ENCODE measurements at regions not wholly inside any gene's neighbourhood (a gene's known extent, or its start where the extent isn't known, plus 50 kb on each side); places are given as distances from the start of the nearest gene placed in this dataset.

DNA sequence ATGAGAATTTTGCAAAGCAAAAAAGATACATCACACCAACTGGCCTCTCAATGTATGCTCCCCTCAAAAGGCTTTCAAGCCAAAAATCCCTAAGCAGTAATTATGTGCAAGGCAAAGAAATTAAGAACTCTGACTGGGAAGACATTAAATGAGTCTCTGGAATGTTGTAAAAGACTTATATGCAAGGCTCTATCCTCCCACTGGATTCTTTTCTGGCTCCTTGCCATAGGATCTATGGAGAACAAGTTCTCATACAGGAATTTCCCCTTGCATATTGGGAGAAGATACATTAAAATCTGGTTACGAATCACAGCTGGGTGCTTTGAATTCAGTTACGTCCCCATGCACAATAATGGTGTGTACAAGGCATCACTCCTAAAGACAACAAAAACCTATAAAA lies 73.4 kb upstream of the ATL2 start:
- no peak for DNase-seq (ENCODE audit: low read depth in 2 of 2, low spot score in 1 of 2)

DNA sequence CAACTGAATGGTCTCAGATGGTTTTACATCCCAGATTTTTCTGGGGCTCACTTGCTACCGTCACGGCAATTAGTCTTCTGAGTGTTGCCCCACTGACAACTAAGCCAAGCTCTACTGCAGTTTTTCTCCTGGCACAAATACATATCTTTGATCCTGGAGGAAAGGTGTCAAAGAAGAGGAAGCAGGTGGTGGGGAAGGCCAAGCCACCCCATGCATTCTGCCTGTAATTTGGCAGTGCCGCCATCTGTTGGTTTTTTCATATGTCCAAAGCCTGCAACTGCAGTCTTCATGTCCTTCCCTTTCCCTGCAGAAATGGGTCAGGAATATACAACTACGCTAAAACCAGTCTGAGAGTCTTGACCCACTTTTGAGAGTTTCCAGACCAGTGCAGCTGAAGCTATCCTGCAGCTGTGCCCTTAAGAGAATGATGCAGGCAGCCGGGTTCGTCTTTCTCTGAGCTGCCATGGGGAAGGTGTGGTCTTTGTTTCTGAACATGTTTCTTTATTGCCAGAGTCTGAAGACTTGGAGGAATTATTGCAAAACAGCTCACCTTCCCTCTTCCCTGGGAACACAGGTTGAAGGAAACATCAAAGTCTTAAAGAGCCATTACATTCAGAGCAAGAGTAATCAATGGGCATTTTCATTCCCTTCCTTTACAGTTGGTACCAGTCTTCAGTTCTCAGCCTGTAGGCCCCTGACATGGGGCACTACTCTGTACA lies 71.8 kb upstream of the ATL2 start:
- DNase-seq (ENCODE audit: low read depth in 2 of 2, low spot score in 1 of 2), result no peak

DNA sequence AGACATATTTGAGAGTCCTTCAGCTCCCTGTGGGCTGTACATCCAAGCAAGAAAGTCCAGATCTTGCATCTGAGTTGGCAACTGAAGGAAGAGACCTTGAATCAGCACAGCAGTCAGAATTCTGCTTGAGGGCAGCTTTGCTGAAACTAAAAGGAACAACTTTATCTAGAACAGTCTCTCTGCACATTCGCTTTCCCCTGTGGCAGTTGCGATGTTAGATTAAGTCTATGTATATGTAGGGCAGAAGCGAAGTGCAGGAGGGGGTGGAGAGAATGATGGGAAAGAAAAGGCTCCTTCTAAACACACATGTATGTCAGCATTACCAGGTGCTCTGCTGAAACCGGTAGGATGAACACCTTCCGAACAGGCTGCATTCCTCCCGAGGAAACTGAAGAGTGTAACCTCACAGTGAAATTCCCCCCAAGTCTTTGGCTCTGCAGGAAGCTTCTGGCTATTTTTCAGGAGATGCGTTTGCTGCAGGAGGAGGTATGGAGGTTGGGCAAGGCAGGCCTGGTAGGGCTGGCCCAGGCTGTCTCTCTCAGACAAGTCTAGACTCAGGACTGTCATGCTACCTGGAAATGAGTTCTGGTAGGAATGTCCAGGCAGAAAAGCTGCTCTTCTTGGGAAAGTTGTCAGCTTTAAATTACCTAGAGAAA lies 70.0 kb upstream of the ATL2 start:
- no peak for DNase-seq (ENCODE audit: low read depth in 2 of 2, low spot score in 1 of 2)

DNA sequence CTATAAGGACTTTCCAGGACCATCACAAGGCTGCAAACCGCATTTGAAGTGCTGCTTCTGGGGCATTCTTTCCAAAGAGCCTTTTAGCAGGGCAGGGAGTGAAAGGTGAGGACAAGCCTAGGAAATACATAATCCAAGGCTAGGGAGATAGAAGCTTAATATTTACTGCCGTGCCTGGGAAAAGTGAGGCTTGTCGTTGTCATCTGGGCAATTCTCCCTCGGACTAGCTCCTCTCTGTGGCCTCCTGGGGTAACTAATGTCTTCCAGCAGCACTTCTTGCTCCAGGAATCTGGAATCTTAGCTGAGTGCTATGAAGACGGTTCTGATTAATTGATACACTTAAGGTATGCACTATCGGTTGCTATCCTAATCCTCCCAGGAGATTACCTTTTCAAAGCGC lies 69.3 kb upstream of the ATL2 start:
- DNase-seq (ENCODE audit: low read depth in 2 of 2, low spot score in 1 of 2), result no peak

DNA sequence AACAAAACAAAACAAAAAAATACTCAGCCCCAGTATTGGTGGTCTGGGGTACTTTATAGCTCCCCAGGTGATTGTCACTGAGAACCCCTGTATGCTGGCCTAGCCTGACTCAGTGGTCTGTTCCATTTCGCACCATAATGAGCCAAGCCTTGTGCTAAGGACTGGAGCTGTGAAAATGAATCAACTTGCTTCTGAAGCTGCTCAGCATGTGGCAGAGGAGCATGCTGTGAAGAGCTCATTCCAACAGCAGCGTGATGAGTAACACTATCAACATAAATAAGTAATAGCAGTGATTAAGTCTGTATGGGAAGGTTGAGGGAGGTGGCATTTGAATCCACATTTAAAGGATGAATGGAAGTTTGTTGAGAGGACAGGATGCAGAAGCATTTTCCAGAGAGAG lies 67.2 kb upstream of the ATL2 start:
- no peak for DNase-seq (ENCODE audit: low read depth in 2 of 2, low spot score in 1 of 2)

DNA sequence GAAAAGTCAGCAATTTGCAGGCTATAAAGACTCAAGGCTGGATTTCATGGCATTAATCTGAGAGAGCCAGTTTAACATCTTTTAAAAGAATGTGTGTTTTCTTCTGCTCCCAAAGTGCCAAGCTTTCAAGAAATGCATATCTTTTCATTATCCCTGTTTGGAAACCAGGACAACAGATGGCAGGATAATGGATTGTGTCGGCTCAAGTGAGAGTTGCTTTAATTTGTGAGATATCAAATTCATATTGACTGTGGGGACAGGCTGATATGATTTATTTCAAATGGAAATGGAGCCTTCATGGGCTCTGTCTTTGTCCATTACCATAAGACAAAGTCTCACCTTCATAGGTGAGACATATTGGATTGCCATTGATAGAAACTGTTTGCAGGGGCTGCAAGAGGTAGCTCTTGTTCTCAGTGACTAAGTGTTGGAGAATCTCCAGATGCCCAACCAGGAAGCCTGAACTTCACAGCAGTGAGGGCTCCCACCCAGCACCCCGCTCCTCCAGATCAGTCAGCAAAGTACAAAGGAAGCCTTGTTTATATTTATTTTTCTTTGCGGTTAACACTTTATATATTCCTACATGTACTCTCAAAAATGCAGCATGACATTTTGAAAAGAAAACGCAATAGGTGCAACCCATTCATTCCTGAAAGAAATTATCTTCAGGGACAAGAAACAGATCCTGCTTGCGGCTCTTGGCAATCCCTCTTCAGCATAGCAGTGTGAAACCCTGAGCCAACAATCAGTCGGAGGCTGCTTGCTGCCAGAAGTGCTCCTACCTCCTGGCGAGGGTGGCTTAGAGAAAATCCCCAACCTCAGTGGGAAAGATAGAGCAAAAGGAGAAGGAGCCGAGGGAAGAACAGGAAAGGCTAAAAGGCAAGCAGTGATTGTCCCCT lies 65.8 kb upstream of the ATL2 start:
- no peak for DNase-seq (ENCODE audit: low read depth in 2 of 2, low spot score in 1 of 2)

DNA sequence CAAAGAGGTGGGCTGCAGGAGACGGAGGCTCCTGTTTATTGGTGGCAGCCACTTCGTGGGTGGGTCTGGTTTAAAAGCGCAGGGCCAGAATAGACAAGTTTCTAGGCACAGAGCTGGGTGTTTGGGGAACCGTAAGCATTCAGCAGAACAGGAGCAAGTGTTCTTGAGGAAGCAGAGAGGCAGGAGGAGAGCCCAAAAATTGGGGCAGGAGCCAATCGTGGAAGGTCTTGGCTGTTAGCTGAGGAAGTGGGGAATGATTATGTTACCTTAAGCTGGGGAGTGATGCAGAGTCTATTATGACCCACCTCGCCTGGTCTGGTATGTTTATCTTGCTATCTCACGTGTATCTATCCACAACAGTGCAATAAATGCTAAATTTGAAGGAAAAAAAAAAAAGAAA lies 64.3 kb upstream of the ATL2 start:
- no peak for DNase-seq (ENCODE audit: low read depth in 2 of 2, low spot score in 1 of 2)

DNA sequence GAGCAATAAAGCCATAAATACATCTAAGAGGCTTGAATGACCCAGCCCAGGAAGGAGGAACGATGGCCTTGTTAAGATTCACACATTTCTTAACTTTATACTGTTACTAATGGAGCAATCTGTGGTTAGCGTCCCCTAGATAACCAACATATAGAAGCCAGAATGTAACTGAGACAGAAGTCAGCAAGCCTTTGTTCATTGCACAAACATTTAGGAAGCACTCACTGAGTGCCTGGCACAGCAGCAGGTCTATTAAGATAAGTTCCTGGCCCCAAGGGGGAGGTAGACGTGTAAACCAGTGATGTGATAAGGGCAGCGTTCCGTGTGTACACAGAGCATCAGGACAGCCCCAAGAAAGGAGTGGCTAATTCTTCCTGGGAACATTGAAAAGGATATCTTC lies 63.6 kb upstream of the ATL2 start:
- no peak for DNase-seq (ENCODE audit: low read depth in 2 of 2, low spot score in 1 of 2)

DNA sequence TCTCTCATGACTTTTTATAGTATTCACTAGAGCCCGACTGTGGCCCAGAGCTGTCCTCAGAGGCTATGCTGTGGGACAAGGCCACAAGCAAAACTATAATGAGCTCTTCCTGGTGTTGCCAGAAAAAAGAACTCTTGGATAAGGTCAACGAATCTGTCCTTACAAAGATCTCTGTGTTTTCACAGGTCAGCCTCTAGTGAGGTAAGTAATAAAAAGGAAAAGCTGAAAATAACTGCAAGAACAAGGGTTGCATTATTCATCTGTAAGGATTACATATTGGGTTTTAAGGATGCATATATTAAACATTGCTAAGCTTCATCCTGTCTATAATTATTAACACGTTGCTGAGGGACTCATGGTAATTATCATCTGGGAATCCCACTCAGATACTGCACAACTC lies 62.8 kb upstream of the ATL2 start:
- no peak for DNase-seq (ENCODE audit: low read depth in 2 of 2, low spot score in 1 of 2)

DNA sequence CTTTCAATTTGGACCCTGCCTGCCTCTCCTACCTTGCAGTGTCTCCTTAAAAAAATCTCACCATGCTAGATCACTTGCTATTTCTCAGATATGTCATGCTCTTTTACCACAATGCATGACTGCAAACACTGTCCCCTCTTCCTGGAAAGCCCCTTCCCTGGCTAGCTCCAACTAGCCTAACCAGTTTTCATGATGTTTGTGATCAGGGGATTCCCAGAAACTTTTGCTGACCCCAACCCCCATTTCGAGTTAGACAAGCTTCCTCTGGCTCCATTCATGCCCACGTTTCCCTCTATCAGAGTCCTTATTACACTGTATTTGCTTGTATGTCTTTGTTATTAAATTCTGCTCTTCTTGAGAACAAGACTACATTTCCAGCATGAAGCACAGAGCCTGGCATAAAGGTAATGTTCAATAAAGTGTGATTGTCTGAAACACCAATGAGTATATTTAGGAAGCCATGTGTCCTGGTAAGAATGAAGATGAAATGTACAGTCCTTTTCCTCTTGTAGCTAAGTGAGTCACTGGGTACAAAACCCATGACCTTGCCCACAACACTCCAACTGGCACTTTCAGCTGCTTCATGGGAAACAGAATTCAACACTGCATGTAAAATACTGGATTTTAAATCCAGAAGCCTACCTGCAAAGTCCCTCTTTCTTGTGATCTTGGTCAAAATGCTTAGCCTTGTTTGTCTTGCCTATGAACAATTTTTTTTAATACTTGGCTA lies 62.0 kb upstream of the ATL2 start:
- no peak for DNase-seq (ENCODE audit: low read depth in 2 of 2, low spot score in 1 of 2)

DNA sequence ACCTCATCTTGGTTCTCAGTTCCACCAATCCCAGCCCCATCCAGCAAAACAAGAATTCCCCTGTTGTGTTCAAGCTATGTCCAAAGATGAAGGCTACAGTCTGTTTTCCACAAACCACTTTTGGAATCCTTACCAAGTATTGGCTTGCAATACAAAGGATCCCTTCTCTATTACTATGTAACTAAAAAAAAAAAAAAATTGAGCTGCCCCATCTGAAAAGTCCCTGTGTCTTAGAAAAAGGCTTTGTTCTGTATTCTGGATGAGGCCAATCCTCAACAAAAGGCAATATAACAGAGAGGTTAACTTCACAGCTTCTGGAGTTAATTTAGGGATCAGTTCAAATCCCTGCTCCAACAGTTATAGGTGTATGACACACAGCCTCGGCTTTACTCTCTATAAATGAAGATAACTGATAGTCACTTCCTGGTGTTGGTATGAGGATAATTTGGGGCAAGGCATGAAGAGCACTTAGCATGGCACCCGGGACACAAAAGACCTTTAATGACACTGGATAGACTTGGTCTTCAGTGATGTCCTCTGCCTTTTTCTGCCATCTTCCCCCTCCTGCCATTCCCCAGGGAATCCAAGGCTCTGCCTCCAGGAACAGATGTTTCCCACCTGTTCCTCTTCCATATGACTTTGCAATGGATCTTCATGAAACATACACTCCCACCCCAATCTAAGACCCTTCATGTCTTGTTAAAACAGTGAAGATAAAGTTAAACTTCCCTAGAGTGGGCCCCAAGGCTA lies 61.2 kb upstream of the ATL2 start:
- DNase-seq (ENCODE audit: low read depth in 2 of 2, low spot score in 1 of 2), result no peak

DNA sequence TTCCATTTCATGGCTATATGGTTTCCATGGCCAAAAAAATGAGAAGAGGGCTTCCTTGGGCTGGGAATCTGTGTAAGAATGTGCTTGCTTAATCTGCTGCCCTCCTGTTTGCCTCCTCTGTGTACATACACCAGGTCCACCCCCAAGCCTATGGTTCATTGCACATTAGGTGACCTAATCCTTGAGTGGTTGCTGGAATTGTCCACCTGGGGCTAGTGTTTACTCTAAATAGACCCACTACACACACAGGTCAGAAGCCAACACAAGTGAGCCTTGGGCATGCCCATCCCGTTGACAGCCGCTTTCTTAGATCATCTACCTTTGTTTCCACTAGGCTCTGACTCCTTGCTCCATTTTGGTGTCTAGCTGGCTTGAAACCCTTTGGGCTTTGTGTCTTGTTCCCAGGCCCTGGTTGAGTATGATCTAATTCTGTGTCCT lies 59.2 kb upstream of the ATL2 start:
- no peak for DNase-seq (ENCODE audit: low read depth in 2 of 2, low spot score in 1 of 2)

DNA sequence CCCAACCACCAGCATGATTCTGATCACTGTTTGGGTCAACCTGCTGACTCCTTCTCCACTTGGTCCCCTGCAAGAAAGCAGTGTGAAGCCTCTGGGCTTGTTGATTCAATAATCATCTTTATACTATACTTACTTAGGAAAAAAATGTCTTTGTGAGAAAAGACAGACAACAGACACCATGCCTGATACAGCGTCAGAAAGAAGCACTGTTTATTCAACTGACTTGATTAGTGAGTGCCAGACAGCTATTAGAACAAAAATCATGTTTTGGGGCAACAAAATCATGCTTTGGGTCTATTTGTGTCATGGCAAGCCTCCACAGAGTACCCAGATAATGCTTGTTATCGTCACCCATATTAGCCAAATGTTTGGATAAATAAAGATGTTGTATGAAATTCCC lies 58.7 kb upstream of the ATL2 start:
- no peak for DNase-seq (ENCODE audit: low read depth in 2 of 2, low spot score in 1 of 2)

DNA sequence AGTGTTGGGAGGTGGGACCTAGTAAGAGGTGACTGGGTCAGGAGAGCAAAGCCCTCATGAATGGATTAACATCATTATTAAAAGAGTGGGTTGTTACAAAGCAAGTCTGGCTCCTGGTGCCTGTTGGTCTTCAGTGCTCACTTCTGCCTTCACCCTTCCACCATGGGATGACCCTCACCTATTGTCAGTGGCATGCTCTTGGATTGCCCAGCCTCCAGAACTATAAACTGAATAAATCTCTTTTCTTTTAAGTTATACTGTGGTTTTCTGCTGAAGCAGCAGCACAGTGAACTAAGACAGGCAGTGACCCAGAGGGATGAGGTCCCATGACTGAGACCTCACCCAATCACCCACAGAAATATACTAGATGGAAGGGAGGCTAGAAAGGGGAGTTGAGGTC lies 57.5 kb upstream of the ATL2 start:
- DNase-seq (ENCODE audit: low read depth in 2 of 2, low spot score in 1 of 2), result no peak

DNA sequence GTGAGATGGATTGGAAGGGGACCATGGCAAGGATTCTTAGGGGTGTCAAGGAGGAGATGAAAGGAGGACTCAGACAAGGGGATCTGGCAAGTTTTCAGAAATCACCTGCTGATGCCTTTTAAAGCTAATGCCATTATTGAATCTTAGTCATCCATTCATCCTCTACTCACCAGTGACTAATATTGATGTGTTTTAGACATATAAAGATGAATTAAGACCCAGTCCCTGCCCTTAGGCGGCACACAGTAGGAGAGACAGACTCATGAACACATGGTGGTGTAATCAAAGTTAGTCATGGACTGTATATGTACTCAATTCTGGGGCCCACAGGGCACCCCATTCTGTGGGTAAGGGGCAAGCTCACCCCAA lies 56.5 kb upstream of the ATL2 start:
- no peak for DNase-seq (ENCODE audit: low read depth in 2 of 2, low spot score in 1 of 2)

DNA sequence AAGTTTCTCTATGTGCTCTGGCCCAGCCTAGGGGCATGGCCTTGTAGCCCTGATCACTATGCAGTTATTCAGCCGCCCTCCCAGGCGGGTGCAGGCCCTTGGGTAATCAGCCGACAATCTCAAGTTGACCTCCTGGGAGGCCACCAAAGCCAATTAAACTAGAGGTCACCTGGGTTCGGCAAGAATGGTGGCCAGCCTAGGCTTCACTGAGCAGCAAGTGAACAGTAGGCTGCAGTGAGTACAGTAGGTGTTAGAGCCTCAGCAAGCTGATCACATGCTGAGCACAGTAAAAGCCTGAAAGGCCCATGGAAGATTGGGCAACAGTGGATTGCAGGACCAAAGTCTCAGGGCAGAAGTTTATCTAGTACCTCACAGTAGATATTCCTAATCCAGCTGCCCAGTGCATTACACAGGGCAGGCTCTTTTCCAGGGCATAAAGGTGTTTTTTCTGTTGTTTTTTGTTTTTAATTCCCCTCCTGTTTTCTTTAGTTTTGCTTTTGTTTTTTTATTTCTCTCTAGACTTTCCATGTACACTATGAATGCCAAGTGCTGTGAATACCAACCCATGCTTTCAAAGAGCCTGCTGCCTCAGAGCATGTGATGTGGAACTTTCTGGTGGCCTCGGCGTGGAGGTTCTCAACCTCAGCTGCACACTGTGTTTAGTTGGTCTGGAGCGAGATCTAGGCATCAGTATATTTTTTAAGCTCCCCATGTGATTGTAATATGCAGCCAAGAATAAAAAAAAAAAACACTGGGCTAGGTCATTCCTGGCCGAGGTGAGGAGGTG lies 55.9 kb upstream of the ATL2 start:
- DNase-seq (ENCODE audit: low read depth in 2 of 2, low spot score in 1 of 2), result no peak

DNA sequence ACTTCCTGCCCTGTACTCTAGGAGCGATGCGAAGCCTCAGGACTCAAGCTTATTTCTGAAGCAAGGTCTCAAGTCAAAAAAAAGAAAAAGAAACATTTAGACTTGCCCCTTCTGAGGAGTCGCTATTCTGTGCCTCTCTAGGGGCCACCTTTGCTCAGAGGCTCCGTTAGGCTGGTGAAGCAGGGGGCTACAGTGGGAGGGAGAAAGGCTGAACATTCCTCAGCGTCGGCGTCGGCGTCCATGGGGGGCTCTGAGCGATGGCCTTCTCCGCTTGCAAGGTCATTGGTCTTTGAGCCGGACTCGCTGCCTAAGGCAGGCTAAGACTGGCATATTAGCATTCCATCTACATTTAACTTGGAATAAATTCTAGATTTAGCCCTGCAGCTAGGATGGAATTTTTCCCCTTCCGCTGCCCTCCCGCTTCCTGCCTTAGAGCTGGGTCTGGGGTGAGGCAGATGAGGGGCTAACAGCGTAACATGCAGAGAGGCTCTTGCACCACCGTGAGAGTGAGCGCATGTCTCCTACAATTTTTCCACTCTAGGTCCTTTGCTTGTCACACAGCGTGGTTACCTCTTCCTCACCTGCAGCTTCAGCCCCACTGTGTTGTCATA lies 53.6 kb upstream of the ATL2 start:
- DNase-seq (ENCODE audit: low read depth in 2 of 2, low spot score in 1 of 2), result no peak

DNA sequence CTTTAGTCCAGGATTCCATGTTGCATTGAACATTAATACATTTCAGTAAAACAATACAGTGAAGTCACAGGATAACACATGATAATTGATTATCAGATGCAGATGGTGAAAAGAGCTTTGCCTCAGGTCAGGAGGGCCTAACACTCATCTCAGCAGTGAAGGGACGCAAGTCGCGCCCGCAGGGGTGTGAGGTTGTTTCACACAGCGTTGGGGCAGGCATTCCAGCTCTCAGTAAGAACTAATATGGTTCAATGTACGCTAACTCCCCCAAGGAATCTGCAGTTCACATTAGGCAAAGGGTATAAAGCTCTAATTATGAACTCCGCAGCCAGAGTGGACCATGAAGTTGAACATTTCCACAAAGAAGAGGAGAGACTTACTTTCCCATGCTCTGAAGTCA lies 53.1 kb upstream of the ATL2 start:
- DNase-seq (ENCODE audit: low read depth in 2 of 2, low spot score in 1 of 2), result no peak

DNA sequence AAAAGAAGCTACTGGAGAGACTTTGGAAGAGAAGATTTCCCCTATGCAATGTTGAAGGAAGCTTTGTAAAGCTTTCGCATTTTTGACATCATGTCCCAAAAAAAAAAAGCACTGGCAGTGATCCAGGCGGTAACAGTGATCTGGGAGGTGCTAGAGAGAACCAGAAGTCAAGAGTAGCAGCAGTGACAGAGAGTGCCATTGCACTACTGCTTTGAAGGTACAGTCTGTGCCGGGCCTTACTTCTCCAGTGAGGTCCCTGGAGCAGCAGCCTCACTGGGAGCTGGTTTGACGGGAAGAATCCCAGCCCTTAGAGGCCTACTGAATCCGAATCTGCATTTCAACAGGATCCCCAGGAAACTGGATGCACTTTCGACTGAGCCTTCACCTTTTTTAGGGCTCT lies 50.9 kb upstream of the ATL2 start:
- DNase-seq (ENCODE audit: low read depth in 2 of 2, low spot score in 1 of 2), result no peak

DNA sequence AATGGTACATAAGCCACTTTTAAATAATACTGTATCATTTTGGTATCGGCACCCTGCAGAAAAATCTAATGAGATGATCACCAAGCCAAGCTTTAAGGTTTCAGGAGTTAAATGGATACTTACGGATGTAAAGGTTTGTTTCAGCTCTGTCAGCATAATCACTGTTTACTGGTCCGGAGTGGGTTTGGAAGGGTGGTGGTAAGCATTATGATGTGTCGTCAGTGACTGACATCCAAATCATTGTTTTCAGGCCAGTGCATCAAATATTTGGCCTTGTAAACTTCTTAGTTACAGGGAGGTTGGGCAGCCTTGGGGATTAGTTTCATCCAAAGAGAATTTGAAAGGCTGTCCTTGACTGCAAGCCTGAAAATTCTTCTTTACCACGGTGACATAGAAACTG lies 50.0 kb upstream of the ATL2 start:
- no peak for DNase-seq (ENCODE audit: low read depth in 2 of 2, low spot score in 1 of 2)
